Fibroblast of the conjunctiva (primary cell): ENCODE measurements at regions not wholly inside any gene's neighbourhood (a gene's known extent, or its start where the extent isn't known, plus 50 kb on each side); places are given as distances from the start of the nearest gene placed in this dataset.
A peak's percentile ranks its signal among the peaks of the same experiment; 100 is the strongest.

Experiments
- DNase-seq: peaks from one replicate; pipeline ENCODE4 v3.0.0-alpha.2; 2010; ENCODE audit warnings: low read depth

DNA sequence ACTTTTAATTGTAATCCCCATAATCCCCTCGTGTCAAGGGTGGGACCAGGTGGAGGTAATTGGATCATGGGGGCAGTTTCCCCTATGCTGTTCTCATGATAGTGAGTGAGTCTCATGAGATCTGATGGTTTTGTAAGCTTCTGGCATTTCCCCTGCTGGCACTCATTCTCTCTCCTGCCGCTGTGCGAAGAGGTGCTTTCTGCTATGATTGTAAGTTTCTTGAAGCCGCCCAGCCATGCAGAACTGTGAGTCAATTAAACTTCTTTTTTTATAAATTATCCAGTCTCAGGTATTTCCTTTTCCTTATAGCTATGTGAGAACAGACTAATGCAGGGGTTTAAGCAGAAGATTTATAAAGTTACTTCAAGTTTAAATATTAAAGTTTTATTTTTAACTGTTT is 655.2 kb downstream of the EPHA4 start:
- DNase-seq: no peak

DNA sequence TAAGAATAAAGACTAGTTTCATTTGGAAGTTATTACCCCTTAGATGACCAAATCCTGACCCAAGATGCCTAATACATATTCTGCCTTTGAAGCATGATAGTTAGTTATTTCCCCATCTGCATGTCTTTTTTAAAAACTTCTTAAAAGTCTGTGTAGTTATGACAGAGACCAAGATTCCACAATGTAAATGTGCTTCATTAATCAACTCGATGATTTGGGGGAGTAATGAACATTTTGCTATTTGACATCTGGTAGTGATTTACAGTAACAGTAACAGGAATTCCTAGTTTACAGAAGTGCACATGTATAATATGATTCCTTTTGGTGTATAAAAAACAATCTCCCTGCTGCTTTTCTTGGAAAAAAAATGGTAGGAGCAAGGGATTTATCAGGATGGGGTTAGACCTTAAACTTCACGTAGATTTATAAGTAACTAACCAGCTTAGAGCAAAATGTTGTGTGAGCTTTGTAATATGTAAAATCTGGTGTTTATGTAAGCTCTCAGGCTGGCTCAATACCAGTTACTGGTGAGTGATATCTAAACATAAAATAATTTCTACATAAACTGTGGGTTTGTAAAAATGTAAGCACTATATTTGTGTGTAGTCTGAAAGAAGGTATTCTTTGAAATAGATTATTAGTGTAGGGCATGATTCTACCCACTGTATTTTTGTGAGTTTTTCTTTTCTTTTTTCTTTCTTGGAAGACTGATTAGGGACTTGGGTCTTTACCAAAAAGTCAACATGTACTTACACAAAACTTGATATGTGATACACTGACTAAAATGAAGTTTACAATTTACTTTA is 641.6 kb downstream of the EPHA4 start:
- DNase-seq: no peak

DNA sequence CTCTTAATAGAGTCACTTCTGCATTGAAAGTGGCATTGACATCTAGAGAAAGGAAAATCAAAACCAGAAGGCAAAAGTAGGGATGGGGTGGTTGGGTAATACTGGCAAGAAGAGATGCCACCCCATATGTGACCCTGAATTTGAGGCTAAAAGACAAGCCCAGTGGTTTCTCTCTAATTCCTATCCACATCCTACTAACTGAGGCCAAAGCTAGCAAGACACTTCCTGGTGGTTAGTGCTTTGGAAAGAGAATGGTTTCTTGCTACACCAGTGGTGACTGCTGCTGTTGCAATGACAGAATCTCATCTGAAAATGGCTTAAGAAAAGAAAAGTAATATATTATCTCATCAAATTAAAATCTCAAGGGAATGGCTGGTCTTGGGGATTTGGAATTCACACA is 640.6 kb downstream of the EPHA4 start:
- no peak for DNase-seq

DNA sequence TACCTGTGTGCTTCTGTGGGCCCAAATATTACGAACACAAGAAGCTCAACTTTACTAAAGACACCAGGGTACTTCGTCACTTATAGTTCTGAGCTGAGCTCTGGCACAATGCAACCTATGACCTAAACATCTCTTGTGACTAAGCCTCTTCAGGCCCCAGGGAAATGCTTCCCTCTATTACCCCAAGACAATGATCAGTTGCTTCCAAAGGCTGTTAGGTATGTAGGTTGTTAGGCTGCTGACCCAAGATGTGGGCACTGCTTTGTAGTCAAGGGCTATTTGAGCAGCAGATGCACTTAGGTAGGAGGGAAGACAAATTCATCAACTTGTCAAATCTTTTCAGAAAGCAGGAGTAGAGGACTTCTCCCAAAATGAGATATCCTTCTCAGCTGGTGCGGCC is 640.1 kb downstream of the EPHA4 start:
- DNase-seq: no peak

DNA sequence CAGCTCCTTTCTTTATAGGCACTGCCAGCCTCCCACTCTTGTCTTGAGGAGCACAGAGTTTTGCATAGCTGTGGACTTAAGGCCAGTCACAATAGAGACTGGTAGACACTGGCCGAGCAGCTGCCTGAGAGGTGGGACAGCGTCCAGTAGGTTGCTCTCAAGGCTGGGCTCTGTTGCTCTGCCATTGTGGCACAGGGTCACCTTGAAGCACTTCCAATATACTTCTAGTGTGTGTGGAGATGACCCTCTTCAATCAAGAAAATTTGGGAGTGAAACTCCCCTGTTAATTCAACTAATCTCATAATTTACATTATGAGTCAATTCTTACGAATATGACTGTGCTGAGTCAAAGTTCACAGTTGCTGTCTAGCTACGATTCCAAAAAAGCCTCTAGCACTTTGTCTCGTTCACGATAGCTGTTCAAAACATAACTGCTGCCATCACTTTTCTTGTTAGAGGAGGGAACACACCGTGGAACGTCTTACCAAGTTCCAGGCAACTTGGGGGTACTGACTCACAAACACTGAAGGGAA is 636.2 kb downstream of the EPHA4 start:
- DNase-seq: no peak

DNA sequence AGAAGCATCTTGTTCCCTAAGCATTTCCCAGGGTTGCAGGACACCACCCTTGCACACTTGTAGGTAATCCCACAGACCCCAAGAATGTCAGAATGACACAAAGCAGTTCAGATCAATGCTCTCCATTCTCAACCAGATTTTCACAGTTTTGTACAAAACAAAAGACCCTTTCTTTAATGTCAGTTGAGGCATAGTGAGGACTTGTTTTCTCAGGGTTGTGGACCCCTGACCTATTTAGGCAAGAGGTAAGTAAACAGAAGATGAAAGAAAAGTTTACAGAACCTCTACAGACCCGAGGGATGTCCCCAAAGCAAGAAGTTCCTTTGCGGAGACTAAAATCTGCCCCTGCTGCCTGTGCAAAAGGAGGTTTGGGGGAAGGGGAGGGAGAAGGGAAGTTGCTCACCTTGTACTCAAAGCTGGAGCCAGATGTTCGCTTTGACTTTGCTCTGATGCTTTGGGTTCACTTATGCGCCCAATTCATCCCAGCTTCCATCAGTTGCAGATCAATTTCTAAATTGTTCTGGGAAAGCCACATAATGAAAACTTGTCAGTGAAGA is 635.4 kb downstream of the EPHA4 start:
- no peak for DNase-seq

DNA sequence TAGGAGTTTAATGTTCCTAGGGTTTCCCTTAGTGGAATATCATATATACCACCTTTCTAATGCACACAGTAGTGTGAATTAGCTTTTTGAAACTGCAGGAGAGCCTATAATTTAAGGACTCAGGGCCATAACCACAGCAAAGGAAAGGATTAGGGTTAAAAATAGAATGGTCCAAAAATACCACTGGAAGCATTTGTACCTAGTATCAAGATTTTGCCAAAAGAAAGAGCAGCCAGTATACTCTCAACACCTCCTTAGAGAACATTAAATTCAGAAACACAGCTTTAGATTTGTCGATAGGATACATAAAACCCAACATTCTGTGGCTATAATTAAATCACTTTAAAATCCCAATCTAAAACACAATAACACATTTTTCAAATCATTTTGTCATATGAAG is 634.9 kb downstream of the EPHA4 start:
- no peak for DNase-seq

DNA sequence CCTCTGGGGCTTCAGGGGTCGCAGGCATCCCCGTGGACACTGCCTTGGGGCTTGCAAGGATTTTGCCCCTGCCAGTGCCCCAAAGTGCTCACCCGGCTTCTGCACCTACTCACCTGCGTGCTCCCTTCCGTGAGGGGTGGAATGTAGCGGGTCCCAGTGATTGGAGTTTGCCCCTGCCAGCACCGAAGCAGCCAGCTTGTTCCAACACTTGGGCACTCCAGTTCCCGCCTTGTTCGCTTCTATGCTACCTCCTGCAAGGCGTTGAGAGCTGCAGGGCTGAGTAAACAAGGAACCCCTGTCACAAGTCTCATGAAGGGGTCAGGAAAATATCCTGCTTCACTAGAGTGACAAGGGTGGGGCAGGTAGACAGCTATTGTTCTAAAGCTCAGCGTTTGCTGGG is 631.5 kb downstream of the EPHA4 start:
- no peak for DNase-seq

DNA sequence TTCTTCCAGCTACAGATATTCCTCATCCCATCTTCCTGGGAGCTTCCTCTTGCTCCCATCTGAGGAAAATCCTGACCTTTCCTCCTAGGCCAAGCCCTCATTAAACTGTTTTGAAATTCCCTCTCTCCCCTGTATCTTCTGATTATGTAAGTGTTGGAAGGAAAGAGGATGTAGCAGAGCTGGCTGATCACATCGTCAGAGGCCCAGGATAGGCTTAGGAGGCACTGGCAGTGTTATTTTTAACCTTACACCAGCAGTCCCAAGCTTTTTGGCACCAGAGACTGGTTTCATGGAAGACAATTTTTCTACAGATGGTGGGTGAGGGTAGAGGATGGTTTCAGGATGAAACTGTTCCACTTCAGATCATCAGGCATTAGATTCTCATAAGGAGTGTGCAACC is 630.4 kb downstream of the EPHA4 start:
- no peak for DNase-seq

DNA sequence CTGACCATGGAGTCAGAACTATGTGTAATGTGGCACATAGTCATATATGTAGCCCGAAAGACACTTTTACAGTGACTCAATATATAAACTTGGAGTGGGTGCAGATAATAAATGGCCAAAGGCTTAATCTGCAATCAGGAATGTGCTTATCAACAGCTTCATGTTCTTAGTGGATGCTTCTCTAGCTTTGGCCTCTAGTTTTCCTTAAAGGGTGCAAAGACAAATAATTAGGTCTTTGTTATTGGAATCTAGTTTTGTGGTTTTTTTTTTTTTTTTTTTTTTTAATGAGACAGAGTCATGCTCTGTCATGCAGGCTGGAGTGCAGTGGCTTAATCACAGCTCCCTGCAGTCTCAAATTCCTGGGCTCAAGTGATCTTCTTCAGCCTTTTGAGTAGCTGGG is 625.6 kb downstream of the EPHA4 start:
- DNase-seq: no peak

DNA sequence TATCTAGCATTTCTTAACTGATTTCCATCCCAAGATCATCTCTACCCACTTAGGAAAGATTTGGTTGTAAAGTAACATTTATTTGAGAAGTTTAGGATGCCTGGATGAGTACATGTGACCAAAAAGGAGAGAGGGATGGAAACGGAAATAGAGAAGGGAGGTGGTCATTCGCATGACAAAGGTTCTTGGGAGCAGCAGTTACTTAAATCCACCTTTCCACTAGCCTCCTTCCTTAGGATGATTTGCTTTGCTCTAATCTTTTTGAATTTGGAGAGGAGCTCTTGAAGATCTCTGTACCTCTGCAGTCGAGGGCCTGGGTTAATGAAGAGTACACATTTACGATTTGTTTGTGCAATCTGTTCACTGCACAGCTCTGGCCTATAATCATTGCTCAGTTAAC is 623.5 kb downstream of the EPHA4 start:
- DNase-seq: no peak

DNA sequence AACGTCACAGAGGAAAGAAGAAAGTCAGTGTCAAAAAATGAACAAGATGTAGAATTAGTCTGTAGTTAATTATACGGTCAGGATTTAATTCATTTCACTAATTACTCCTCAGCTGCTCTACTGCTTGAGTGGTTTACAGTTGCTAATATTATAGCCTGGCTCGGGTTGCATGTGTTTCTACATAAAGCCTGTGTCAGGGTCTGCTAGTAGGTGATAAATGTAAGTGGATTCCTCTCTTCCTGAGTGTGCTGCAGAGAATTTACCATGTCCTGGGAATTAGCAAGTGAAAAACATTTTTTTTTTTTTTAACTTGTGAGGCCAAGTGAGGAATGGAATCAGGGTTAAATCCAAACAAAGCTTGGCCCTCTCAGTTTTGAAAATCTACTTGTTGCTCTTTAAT is 622.6 kb downstream of the EPHA4 start:
- no peak for DNase-seq

DNA sequence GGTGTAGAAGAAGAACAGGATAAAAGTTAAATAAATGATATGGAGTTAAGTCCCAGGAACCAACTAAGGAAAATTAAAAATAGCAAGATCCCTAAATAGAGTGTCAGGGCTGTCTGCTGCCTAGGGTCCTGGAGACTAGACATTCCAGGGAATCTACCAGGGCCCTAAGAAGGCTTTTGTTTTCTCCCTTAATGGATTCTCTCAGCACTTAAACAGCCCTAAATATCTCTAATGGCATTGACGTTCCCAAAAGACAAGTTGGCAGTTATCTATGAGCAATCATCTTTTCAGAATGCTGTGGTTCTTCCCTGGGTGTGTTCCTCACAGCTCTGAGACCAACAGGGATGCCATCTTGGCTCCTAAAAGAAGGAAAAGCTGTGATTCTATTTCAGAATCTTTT is 616.3 kb downstream of the EPHA4 start:
- no peak for DNase-seq

DNA sequence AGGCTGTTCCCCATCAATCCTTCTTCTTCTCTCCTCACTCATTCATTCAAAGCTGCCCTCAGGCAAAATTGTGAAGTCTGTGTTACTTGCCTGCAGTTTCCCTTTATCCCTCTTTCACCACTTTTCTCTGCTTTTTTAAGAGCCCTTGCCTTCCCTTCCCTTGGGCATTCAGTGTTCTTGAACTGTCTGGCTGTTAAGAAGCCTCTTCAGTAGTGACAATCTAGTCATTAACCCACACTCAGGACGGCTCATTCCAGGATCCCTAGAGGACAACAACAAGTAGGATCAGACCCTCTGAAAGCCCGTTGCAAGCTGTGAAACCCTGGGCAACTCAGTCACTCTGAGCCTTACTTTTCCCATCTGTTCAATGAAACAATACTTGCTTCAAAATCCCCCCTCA is 615.7 kb downstream of the EPHA4 start:
- DNase-seq: no peak

DNA sequence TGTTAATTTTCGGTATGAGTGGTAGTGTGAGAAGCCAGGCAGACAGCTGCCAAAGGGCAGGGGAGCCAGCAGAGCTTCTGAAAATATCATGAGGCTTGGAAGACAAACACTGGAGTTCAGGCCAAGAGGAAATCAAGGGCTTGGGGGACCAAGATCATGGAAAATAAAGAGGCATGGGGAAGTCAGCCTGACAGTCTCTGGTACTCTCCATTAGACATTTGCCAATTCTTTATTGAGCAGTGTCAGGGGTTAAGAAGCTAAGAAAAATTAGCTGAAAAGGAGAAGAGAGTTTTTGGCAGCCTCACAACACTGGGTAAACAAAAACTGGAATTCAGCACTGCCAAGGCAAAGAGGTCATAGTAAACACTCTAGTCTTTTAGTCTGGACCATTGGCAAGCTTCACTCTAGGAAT is 612.7 kb downstream of the EPHA4 start:
- no peak for DNase-seq

DNA sequence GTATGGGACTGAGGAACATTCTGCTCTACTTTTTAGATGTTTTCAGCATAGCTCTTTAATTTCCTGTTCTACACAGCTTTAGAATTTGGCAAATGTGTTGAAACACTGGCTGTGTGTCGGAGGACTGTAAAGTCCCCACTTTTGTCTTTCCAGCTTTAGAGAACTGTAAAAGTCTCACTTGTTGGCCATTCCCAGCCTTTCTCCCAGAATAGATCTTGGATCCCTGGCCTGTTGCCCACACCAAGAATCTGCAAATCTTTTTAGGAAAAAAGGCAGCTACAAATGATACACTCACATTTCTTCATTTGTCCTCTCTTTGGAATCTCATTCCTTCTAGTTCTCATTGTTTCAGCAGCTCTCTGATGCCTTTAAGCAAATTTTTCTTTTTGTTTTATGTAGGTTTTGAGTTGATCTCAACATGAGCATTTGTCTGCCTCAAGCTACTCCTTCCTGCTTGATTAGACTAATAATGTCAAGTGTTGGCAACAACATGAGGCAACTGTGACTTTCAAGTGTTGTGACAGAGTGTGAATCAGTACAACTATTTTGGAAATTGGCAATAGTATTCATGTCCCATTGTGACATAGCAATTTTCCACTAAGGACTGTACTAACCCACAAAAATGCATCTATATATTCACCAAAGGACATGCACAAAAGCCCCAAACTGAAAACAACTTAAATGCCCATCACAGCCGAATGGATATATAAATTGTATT is 610.8 kb downstream of the EPHA4 start:
- no peak for DNase-seq

DNA sequence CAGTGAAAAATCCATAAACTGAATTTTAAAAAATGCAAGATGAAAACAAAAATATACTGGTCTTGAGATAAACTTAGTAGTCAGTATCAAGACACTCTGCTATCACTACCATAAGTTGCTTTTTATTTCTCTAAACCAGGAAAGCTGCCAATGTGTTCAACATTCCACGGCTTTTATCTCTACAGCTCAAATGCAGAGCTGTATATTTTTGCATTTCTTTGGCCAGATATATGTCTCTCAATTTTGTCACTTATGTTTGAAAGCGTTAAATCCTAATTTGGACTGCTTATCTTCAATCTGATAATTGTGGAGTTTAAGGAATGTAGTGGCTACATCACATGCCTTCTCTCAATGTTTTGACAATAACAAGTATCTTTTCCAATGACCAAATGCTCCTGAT is 609.5 kb downstream of the EPHA4 start:
- no peak for DNase-seq

DNA sequence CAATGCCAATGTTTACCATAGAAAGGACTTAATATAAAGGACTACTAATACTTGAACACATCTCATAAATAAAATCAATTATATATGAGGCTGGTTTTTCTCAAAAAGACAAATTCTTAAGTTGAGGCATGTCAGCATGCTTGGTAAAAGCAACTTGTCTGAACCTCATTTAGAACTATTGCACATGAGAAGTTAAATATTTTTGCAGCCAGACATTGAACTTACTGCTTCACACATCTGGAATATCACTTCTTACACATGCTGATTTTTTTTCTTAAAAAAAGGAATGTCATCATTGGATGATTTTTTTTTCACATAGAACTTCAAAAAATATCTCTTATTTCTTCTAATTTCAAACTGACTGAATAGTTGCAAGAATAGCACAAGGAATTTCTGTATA is 609.0 kb downstream of the EPHA4 start:
- DNase-seq: no peak

DNA sequence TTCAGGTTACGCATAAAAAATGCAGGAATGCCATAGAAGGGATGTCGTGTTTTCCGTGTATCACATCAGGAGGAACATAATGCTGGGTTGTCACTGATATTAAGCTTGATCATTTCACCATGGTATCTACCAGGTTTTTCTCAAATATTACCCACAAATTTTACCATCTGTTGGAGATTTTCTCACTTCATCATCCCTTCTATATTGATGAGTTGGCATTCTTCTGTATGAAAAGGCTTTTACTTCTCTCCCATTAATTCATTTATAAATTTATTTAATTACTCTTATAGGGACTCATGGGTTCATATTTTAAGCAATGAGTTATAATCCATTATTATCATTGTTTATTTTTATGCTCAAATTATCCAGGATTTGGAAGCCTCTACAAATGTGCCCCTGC is 608.2 kb downstream of the EPHA4 start:
- no peak for DNase-seq

DNA sequence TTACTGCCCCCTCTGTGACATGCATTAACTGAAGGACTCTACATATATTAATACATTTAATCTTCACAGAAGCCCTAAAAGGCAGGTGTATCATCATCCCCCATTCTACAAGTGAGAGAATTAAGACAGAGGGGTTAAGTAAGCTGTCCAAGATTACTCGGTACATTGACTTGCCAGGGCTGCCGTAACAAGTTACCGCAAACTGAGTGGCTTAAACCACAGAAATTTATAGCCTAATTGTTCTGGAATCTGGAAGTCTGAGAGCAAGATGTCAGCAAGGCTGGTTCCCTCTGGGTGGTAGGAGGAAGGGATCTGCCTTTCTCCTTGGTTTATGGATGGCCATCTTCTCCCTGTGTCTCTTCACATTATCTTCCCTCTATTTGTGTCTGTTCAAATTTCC is 605.5 kb downstream of the EPHA4 start:
- peak; percentile 10 for DNase-seq

DNA sequence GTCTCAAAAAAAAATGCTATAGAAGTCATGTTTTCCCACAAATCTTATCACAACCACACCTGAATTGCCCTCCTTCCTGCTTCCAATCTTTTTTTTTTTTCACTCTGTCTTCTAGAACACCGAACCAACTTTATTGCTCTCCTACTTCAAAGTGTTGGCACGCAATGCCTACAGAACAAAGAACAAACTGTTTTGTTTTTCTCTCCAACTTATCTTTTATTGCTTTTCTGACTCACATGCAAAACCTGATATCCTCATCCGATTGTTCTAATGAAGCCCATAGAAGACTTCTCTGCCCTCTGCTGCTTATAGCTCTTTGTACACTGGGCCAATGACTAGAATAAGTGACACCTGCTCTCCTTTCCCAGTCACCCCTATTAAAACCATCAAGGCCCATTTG is 602.8 kb downstream of the EPHA4 start:
- DNase-seq: no peak

DNA sequence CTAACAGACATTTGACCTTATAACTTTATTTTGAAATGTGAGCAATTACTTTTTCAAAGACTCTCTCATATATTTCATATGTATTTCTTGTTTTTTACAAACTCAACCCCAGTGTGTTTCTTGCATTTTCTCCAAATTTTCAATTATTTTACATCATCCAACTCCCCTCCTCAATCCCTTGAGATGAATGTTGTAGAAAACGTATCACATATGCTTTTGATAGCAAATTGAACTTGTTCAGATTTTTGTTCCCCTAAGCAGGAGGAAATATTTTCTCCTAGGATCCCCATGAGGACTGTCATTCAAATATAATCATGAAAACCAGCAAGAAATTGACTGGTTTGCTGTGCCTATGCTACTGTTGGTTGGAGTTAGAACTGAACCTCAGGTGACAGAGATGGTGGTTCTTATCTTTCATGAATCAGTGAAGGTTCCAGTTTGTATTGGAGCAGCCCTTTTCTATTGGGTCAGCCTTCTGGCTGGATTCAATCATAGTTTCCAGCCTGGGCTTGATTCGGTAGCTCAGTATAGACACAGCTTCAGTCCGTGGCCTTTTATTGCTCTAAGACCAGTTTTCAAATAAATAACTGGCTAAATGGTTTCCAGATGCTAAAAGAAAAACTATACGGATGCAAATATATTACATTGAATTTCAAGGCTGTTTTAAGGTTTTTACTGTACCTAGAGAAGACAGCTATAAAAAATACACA is 591.0 kb downstream of the EPHA4 start:
- no peak for DNase-seq

DNA sequence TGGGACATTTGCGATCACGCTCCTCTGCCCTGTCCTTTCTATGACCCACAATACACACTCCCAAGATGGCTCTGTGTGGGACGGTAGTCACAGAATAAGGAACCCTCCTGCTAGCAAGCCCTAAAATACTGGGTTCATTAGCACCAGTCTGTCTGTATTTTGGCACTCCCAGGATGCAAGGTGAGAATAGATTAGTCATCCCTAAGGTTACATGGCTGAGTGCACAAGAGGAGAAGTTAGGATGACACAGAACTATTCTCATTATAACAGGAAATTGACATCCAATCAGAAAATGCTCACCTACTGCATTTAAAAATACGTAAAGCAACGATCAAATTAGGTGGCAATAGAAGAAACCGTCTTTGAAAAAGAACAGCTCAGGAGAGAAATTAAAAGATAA is 590.2 kb downstream of the EPHA4 start:
- no peak for DNase-seq
